PC-9 (cell line): ENCODE measurements at regions not wholly inside any gene's neighbourhood (a gene's known extent, or its start where the extent isn't known, plus 50 kb on each side); places are given as distances from the start of the nearest gene placed in this dataset.

ENCODE experiments used
- CTCF ChIP-seq: fragments of 200-600 bp; sonication (generic); conservative IDR thresholded peaks from 2 replicates; pipeline ENCODE4 v1.6.1; 2017; ENCODE audit warnings: mixed run types, antibody characterized with exemption, mild to moderate bottlenecking, moderate library complexity
- EZH2 ChIP-seq: fragments of 200-600 bp; sonication (generic); IDR thresholded peaks from 2 replicates; pipeline ENCODE4 v1.8.0; 2017; ENCODE audit warnings: antibody characterized with exemption, low read depth

GRCh38 chr10:61317706-61318105 lies 135.5 kb downstream of the TMEM26 start:
- TF ChIP-seq CTCF (no peak), EZH2 (no peak)
